GM18519 (cell line): ENCODE measurements at regions not wholly inside any gene's neighbourhood (a gene's known extent, or its start where the extent isn't known, plus 50 kb on each side); places are given as distances from the start of the nearest gene placed in this dataset.

Experiments
- ATAC-seq: cut with Tn5 transposase; IDR thresholded peaks from one replicate; pipeline ENCODE4 v1.9.1; 2021; ENCODE audit warnings: mild to moderate bottlenecking, moderate library complexity; ENCODE audit not compliant: unreplicated experiment, low FRiP score

DNA sequence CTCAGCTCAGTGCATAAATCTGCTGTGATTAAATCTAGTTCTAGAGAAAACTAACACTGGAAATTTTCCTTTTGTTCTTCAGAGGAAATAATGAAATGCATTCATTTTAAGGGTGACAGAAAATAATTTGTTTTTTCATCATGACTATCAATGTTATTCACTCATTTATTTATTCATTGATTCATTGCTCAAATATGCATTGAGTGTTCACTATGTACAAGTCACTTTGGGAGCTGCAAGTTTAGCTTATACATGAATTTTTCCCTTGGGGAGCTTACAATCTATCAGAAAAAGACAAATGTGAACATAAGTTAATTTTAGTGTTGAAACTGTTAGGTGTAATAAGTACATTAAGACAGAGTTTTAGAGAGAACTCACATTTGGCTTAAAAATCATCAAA, 897.8 kb downstream of the CENPC start:
- ATAC-seq = no peak

DNA sequence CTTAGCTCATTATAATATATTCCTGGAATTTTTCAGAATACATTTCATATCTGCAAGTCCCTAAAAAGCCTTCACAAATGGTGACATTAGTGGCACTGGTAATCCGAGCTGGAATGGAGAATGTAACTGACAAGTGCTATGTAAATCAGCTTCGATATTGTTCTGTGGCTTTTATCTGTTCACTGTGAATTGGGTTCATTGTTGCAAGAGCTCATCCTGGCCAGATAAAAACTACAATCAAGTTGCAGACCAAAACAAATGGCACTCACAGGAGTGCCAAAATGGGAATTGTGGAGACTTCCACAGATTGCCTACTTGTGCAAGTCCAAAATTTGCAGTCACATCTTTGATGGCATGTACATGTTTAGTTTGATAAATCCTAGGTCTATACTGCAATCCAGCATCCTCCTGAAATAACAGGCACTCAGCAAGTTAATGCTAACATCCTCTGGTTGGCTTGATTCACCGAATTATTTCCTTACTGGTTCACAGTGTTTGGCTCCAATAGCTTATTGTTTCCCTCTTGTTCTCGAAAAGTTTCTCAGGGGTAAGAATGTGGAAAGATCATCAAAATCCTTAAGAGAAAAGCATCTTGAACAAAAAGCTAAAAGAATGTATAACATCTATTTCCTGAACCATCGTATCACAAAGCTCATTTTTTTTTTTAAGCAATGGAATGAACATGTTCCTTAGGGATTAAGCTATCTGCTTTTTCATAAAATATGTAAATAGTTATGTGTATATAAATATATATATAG, 904.9 kb downstream of the CENPC start:
- ATAC-seq = no peak

DNA sequence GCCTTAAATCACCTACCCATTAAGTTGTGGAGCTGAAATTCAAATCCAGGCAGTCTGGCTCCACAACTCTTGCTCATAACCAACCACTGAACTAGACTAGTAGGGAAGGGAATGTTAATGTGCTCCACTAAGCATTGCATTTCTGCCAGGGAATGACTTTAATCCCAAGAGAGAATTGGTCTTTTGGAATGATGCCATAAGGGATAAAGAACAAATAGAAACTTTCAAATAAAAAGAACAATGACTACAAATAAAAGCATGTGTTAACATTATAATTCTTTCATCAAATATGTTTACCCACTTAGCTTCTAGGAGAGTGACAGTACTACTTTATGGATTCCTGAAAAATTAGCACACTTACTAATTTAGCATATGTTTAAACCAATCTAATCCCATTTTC, 905.9 kb downstream of the CENPC start:
- ATAC-seq = no peak

DNA sequence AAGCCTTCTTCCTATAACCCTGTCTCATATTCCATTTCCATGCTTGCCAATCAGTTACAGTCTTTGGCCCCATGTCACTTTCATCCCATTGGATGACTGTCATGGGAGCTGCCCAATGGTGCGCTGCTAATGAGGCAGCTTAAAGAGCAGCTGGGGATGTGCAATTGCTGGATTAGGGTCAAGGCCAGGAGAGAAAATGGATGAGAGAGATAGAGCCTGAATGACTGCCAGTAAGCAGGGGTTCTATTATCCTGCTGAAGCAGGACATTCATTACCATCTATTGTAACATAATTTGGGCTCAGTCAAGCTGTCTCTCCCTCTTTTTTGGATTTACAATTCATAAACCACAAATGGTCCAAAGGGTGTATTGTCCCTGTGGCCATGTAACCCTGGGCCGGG, 909.0 kb downstream of the CENPC start:
- no peak for ATAC-seq

DNA sequence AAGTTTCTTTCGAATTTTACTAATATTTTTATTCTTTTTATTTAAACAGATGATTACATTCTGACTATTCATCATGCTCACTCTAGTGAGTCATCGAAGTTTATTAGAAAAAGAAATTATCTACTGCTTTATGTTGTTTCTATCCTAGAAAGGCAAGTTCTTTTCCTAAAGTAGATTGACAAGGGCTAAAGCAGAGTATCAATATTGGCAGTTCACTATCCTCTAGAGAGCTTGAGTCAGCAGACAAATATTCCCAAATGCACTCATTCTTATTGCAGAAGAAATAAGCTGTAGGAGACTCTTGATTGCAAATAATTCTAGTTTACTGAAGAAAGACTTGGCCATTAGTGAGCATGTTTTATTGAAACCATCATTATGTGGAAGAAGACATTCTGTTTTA, 911.8 kb downstream of the CENPC start:
- no peak for ATAC-seq

DNA sequence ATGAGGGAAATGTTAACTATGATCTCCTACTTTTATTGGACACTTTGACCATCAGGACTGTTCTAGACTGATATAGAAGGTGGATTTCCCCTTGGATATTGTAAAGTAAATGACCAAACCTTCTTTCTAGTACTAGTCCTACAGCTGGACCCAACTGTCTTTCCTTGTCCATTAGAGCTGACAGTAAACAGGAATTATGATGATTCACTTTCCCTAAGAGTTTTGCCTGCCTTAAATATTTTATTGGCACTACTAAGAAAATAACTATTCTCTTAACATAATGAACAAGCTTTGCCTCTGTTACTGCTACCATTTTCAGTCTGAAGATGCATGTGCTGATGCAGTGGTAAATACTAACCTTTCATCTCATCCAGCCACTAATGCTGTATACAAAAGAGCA, 915.4 kb downstream of the CENPC start:
- ATAC-seq = no peak

DNA sequence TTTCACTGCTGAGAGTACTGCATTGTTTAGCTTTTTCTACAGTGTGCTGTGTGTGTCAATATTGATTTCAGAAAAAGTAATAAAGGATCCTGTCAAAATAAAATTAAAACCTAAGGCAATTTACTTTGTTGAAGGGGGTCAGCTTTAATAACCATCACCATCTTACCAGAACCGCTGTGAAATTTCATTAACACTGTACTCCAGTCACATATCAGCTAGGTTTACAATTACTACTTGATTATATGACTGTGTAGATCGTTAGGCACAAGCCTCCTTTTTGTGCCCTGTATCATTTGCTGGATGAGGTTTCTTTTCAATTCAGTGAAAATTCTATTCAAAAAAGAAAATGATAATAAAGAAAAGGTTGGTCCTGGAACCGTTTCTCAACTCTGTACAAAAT, 917.2 kb downstream of the CENPC start:
- ATAC-seq = no peak

DNA sequence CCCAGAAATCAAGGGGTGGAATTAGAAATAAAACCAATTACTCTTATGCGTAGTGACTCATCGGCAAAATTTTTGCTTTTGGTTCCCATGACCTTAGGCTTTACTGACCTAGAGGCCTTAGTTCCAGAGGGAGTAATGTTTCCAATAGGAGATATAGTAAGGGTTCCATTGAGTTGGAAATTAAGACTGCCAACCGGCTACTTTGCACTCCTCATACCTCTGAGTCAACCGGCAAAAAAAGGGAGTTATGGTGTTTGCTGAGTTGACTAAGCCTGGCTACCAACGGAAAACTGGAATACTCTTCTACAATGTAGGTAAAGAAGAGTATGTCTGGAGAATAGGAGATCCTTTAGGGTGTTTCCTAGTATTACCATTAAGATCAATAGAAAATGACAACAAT, 919.8 kb downstream of the CENPC start:
- no peak for ATAC-seq

DNA sequence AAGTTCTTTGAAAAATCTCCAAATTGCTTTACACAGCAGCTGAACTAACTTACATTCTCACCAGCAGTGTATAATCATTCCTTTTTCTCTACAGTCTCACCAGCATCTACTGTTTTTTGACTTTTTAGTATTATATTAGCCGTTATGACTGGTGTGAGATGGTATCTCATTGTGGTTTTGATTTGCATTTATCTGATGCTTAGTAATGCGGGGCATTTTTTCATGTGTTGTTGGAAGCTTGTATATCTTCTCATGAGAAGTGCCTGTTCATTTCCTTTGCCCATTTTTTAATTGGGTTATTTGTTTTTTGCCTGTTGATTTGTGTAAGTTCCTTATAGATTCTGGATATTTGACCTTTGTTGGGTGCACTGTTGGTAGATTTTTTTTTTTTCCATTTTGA, 931.7 kb downstream of the CENPC start:
- ATAC-seq = no peak

DNA sequence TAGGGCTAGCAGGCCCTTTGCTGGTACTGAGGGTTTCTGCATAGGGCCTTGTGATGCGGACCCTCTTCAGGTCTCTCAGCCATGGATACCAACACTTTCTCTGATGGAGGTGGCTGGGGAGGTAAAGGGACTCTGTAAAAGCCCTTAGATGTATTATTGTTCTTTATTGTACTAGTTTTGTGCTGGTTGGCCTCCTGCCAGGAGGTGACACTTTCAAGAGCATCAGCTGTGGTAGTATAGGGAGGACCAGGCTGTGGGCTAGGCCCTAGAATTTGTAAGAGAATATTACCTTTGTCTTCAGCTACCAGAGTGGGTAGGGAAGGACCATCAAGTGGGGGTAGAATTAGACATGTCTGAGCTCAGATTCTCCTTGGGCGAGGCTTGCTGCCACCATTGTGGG, 936.3 kb downstream of the CENPC start:
- no peak for ATAC-seq

DNA sequence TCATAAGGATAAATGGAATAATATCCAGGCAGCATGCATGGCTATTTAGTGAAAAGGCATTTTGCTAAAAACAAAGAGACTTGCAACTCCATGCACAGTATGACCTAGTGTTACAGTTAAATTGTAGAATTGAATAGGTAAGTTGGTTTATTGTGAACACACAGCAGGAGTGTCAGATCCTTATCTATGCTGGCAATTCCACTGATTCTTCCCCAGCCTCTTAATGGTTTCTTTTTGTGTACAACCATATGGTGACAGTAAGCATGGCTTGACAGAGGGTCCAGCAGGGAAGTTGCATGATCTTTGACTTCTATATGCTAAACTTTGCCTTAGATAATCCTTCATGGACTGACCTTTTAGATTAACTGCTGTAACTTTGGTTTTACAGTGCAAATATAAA, 936.6 kb upstream of the EPHA5 start:
- ATAC-seq = no peak

DNA sequence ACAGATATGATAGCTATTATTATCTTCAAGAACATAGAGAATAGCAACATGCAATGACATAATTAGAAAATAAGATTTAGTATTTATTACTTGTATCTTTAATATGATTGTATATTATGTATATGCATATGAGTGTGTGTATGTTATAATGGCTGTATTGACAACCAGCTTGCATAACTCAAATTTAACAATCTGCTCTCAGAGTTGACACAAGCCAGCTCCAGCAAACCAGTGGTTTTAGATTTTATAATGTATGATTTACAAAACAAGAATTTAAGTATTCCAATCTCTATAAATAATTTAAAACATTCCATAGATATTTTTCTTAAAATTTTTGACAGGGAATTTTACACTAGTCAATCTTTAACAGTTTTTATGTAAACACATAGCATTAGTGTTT, 935.9 kb upstream of the EPHA5 start:
- no peak for ATAC-seq

DNA sequence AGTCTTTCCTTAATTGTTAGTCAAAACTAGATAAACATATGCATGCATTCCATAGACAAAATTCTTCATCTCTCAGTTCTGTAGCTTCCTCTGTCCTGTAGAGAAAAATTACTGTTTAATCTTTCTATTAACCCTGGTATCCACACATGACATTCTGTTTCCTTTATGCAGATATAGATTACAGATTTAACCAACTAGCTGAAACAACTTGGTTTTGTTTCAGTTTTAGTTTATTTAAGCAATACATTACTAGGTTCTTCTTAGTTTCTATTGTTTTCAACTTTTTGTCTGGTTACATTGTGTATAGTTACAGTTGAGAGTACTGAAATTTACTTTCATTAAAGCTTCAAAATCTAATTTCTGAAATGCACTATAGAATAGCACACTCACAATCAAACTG, 933.9 kb upstream of the EPHA5 start:
- no peak for ATAC-seq

DNA sequence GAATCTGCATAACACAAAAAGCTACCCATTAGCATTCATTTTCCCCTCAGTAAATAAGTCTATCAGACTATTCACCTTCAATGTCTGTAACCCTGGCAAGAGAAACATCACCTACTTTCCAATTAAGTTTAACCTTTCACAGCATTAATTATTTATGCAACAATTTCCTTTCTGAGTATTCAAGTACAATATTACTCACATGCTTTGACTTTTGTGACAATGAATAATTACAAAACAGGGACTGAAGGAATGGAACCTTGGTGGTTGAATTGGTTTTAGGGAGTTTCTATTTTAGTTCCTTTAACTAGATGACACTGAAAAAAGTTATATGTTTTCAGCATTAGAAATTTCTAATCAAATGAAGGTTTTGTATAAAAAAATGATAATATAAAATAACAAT, 932.3 kb upstream of the EPHA5 start:
- no peak for ATAC-seq

DNA sequence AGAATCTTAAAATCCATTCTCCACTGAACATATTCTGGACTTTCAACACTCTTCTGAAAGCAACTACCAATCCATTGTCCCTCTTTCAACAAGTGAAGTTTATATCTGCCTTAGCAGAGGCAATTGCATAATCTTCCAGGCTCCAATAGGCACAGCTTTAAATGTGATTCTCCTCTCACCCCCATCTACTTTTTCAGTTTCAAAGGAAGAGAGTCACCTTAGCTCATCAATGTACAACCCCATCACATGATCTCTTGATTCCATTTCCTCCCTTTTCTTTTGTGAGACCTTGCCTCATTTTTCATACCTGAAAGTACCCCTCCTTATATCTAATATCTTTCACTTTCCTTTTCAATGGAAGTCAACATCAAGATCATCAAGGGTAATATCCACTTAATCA, 921.7 kb upstream of the EPHA5 start:
- ATAC-seq = no peak

DNA sequence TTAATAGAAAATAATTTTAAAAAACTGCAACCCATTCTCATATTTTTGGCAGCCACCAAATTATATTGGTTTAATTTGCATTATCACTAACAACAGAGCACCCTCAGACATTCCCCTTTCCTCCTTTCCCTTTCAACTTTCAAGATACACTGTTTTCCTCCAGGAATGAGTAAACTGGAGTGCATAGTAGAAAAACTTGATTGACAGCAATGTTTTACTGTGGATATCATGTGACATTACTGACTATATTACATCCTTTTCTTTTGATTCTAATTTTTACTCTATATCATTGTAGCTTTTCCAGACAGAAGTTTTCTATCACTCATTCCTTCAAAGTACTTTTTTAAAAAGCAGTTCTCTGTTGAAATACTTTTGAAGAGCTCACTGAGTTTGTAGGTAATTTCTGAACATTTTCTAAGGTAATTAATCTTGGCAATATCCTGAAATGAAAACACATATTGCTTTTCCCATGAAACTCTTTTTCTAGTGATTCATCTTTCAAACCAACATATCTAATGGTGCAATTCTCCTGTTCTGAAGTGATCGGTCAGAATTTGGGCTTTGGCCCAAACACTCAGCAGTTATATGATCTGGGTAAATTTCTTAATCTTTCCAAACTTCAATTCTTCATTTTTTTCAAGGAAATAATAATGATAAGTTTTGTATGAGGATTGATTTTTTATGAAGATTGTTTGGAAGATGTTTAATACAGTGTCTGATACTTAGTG, 920.4 kb upstream of the EPHA5 start:
- no peak for ATAC-seq

DNA sequence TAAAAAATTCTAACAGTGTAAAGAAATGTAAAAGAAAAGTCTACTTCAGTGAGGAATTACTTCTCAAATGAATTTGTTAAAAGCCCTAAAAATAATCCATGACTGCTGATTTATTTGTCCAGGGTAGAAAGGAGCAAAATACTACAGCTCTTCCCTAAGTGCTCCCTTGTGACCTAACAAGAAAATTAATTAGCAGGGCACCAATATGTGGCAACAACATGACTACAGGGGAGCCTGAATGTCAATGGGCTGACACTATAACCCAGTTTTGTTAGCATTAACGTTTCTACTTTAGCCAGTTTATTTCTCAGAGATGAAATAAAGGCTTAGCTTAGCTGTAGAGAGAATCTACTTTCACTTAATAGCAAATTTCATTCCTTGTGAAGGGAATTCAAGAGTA, 918.9 kb upstream of the EPHA5 start:
- no peak for ATAC-seq

DNA sequence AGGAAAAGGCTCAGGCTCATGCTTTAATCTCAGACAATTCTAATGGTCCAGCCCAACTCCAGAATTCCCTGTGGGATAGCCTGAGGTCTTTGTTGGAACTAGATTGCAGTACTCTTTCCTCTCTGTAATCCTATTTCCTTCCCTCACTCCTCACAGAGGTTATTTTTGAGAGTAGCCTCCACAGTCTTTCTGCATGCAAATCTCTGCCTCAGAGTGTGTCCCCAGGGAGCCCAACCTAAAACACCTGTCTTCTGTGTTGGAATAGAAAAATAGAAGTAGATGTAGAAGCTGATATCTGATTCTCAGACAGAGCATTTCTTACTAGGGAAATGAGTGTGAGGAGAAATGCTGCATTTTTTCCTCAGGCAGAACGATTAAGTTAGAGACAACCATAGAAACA, 915.5 kb upstream of the EPHA5 start:
- no peak for ATAC-seq

DNA sequence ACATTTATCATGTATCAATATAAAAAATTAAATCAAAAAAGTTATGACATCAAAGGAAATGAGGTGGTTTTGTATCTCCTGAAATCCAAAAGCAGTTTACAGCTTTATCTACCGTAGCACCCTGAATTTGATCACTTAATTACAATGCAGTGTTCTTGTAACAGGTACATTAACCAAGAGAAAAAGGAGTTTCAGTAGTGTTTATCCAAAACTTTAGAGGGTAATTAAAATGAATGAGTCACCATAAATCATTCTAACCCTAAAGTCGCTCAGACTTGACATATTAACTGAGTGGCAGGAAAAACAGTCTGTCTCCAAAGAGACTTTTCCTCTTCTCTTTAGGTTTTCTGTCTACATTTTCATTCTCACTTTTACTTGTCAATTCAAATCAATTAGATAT, 907.6 kb upstream of the EPHA5 start:
- no peak for ATAC-seq

DNA sequence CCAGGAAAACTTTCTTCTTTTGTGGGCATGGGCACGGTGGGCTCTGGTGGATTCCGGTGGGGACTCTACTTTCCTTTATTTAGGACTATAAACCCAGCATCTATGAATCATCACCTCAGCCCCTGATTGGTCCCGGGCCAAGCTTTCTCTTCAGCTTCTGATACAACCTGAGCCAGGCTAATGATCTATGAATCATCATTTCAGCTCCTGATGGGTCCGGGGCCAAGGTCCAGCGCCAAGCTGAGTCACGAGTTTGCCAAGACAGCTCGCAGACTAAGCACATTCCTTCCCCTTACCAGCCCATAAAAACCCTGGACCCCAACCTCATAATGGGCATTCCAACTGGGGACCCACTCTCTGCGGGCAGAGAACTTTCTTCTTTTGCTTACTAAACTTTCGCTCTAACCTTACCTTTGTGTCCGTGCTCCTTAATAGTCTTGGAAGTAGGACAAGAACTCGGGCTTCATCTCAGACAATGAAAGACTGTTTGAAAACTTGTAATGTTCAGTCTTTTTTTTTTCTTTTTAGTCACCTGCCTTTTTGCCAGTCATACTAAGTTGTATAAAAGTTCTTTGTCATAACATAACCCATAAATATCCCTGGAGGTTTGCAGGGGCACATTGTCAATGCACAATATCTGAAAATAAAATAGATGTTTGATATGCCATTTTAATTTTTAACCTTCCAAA, 904.9 kb upstream of the EPHA5 start:
- ATAC-seq = no peak

DNA sequence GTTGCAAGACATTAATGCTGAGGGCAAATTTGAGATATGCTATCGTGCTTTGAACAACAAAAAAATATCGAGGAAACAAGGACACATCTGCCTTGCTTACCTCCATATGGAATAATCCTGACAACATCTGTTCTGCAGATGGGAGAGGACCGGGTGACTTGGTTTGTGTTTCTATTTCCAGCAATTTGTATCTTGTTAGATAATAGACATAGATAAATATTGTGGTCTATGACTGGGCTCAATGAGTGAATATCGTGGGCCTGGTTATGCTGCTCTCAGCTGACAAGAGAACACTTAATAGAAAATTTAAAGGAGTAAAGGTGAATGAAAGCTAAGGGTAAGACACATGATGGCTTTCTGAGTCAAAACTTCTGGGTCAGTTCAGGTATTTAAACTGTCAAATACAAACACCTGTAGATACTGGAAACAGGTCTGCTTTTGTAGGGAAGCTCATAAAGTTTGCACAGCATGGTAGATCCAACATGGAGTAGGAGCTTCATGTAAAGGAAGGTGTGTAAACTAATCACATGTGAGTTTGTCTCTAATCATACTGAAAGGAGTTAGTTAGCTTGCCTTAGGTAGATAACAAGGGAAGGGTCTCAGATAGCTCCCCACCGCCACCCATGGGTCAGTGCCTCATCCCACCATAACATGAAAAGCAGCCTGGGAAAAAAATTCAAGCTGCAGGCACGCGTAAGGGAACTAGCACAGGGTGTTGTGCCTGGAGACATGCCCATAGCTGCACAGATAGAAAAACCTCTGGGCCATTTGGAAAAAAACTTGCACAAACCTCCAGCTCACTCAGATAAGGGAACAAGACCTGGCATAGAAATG, 904.1 kb upstream of the EPHA5 start:
- no peak for ATAC-seq
